Testis (tissue), 2 donors: ENCODE measurements at regions not wholly inside any gene's neighbourhood (a gene's known extent, or its start where the extent isn't known, plus 50 kb on each side); places are given as distances from the start of the nearest gene placed in this dataset.

Experiments used
- CTCF ChIP-seq, 3 experiments: fragments of 450-650 bp in 2 of 3; fragments of 200-600 bp in 1 of 3; sonication (generic) in 1 of 3; IDR thresholded peaks; one replicate each; pipeline ENCODE4 v1.5.1; 2016 to 2019; ENCODE audit warnings: antibody characterized with exemption in 3 of 3, mild to moderate bottlenecking in 2 of 3, moderate library complexity in 1 of 3
- POLR2A ChIP-seq: fragments of 450-650 bp; IDR thresholded peaks from one replicate; pipeline ENCODE4 v1.6.1; 2017; ENCODE audit warnings: antibody characterized with exemption, mild to moderate bottlenecking, moderate library complexity

- TF ChIP-seq CTCF (IDR thresholded peaks at IDR 0.05) (no peak), POLR2A (no peak)
These were observed 261.1 kb upstream of the RGS18 start for GRCh38 chr1:191897134-191897533.
